Activated CD4-positive, alpha-beta memory T cell treated with anti-CD3 and anti-CD28 coated beads, Interleukin-2, amount 10 ng/mL, durations not matched to agents 7 days and 5 days (primary cell): ENCODE measurements at regions not wholly inside any gene's neighbourhood (a gene's known extent, or its start where the extent isn't known, plus 50 kb on each side); places are given as distances from the start of the nearest gene placed in this dataset.

Experiments
- CTCF ChIA-PET: fragments of 350-600 bp; sonication (Branson Sonifier 250); formaldehyde crosslinking; loops from one replicate; lab custom pipeline; 2021; ENCODE audit warnings: antibody characterized with exemption, inconsistent platforms; lab: Charles Lee
- POLR2A ChIA-PET: fragments of 350-600 bp; sonication (Branson Sonifier 250); formaldehyde crosslinking; loops from one replicate; lab custom pipeline; 2021; ENCODE audit warnings: antibody characterized with exemption; lab: Charles Lee
- DNase-seq: peaks from one replicate; pipeline ENCODE4 v3.0.0-alpha.2; 2020
- H3K27ac Mint-ChIP-seq: one replicate; pipeline ENCODE4 v1.8.0; 2021; ENCODE audit warnings: mild to moderate bottlenecking, mixed read lengths
- H3K27me3 Mint-ChIP-seq: one replicate; pipeline ENCODE4 v1.8.0; 2021; ENCODE audit warnings: mixed read lengths
- H3K36me3 Mint-ChIP-seq: one replicate; pipeline ENCODE4 v1.8.0; 2021; ENCODE audit warnings: low read depth, mixed read lengths
- H3K4me1 Mint-ChIP-seq: one replicate; pipeline ENCODE4 v1.8.0; 2021; ENCODE audit warnings: mixed read lengths
- H3K4me3 Mint-ChIP-seq: one replicate; pipeline ENCODE4 v1.8.0; 2021; ENCODE audit warnings: mild to moderate bottlenecking, mixed read lengths
- H3K9me3 Mint-ChIP-seq: one replicate; pipeline ENCODE4 v1.8.0; 2021; ENCODE audit warnings: mixed read lengths

GRCh38 chr16:62970851-62971250, 934.6 kb upstream of the CDH8 start:
- Mint-ChIP-seq H3K27ac (no peak overlapping the region), H3K36me3 (no peaks in the 10 kb centered on the region), H3K4me3 (no peak overlapping the region), H3K27me3 (no peaks in the 10 kb centered on the region), H3K4me1 (no peaks in the 10 kb centered on the region), H3K9me3 (peaks cover 9% of the 10 kb centered on the region)
- CTCF ChIA-PET: no interaction called here
- POLR2A ChIA-PET: no interaction called here
- DNase-seq: no peak

GRCh38 chr16:62969711-62970318, 933.6 kb upstream of the CDH8 start:
- Mint-ChIP-seq H3K4me1 (no peaks in the 10 kb centered on the region), H3K27ac (no peak overlapping the region)
- CTCF ChIA-PET: no interaction called here

GRCh38 chr16:62967611-62968010, 931.4 kb upstream of the CDH8 start:
- Mint-ChIP-seq H3K4me1 (no peaks in the 10 kb centered on the region), H3K27ac (no peak overlapping the region), H3K4me3 (no peak overlapping the region), H3K27me3 (no peaks in the 10 kb centered on the region), H3K36me3 (no peaks in the 10 kb centered on the region), H3K9me3 (peaks cover 8% of the 10 kb centered on the region)
- CTCF ChIA-PET: interaction anchor here (0.6 kb wide), 1 partner anchor 45 kb away, joined by 3 read pairs; no protein-coding TSS in a partner anchor
- POLR2A ChIA-PET: no interaction called here
- no peak for DNase-seq

More at GRCh38 chr16:62969711-62970318, 933.6 kb upstream of the CDH8 start:
- Mint-ChIP-seq H3K9me3 (peaks cover 8% of the 10 kb centered on the region), H3K27me3 (no peaks in the 10 kb centered on the region), H3K36me3 (no peaks in the 10 kb centered on the region), H3K4me3 (no peak overlapping the region)
- no peak for DNase-seq
- POLR2A ChIA-PET: no interaction called here

- no peaks in the 10 kb centered on the region for H3K36me3 Mint-ChIP-seq
- H3K27me3 Mint-ChIP-seq: no peaks in the 10 kb centered on the region
- no peak for DNase-seq
- no peak overlapping the region for H3K4me3 Mint-ChIP-seq
- CTCF ChIA-PET: interaction anchor here (0.6 kb wide), 1 partner anchor 45 kb away, joined by 3 read pairs; no protein-coding TSS in a partner anchor
- POLR2A ChIA-PET: no interaction called here
- H3K4me1 Mint-ChIP-seq: no peaks in the 10 kb centered on the region
- no peak overlapping the region for H3K27ac Mint-ChIP-seq
- H3K9me3 Mint-ChIP-seq: peaks cover 8% of the 10 kb centered on the region
Observed at GRCh38 chr16:62967163-62967562, 930.9 kb upstream of the CDH8 start.

- Mint-ChIP-seq H3K4me3 (no peak overlapping the region), H3K9me3 (peaks cover 8% of the 10 kb centered on the region), H3K27me3 (no peaks in the 10 kb centered on the region), H3K4me1 (no peaks in the 10 kb centered on the region), H3K27ac (no peak overlapping the region), H3K36me3 (no peaks in the 10 kb centered on the region)
- POLR2A ChIA-PET: no interaction called here
- CTCF ChIA-PET: no interaction called here
- DNase-seq: no peak
Observed at GRCh38 chr16:62966626-62967025, 930.4 kb upstream of the CDH8 start.

- H3K9me3 Mint-ChIP-seq: peaks cover 8% of the 10 kb centered on the region
- H3K27me3 Mint-ChIP-seq: no peaks in the 10 kb centered on the region
- H3K4me3 Mint-ChIP-seq: no peak overlapping the region
- ChIA-PET POLR2A (no interaction called here), CTCF (no interaction called here)
- H3K27ac Mint-ChIP-seq: no peak overlapping the region
- no peaks in the 10 kb centered on the region for H3K36me3 Mint-ChIP-seq
- DNase-seq: no peak
- no peaks in the 10 kb centered on the region for H3K4me1 Mint-ChIP-seq
Observed at GRCh38 chr16:62965831-62966230, 929.6 kb upstream of the CDH8 start.

- Mint-ChIP-seq H3K27ac (no peak overlapping the region), H3K4me3 (no peak overlapping the region), H3K4me1 (no peaks in the 10 kb centered on the region), H3K27me3 (no peaks in the 10 kb centered on the region), H3K9me3 (peaks cover 15% of the 10 kb centered on the region), H3K36me3 (no peaks in the 10 kb centered on the region)
- CTCF ChIA-PET: no interaction called here
- DNase-seq: no peak
- POLR2A ChIA-PET: no interaction called here
Observed at GRCh38 chr16:62963846-62964245, 927.6 kb upstream of the CDH8 start.

GRCh38 chr16:62955033-62955349, 918.8 kb upstream of the CDH8 start:
- CTCF ChIA-PET: no interaction called here
- no peaks in the 10 kb centered on the region for H3K27me3 Mint-ChIP-seq
- POLR2A ChIA-PET: no interaction called here
- DNase-seq: no peak
- H3K36me3 Mint-ChIP-seq: no peaks in the 10 kb centered on the region
- no peak overlapping the region for H3K4me3 Mint-ChIP-seq
- no peak overlapping the region for H3K27ac Mint-ChIP-seq
- peaks cover 13% of the 10 kb centered on the region for H3K9me3 Mint-ChIP-seq
- H3K4me1 Mint-ChIP-seq: no peaks in the 10 kb centered on the region

- no peaks in the 10 kb centered on the region for H3K27me3 Mint-ChIP-seq
- ChIA-PET CTCF (no interaction called here), POLR2A (no interaction called here)
- no peaks in the 10 kb centered on the region for H3K36me3 Mint-ChIP-seq
- H3K4me1 Mint-ChIP-seq: no peaks in the 10 kb centered on the region
- no peak for DNase-seq
- H3K9me3 Mint-ChIP-seq: peaks cover 8% of the 10 kb centered on the region
- no peak overlapping the region for H3K4me3 Mint-ChIP-seq
- H3K27ac Mint-ChIP-seq: no peak overlapping the region
Observed at GRCh38 chr16:62954144-62955032, 918.1 kb upstream of the CDH8 start.

- no peaks in the 10 kb centered on the region for H3K4me1 Mint-ChIP-seq
- ChIA-PET POLR2A (no interaction called here), CTCF (no interaction called here)
- no peak for DNase-seq
- peaks cover 16% of the 10 kb centered on the region for H3K9me3 Mint-ChIP-seq
- no peak overlapping the region for H3K4me3 Mint-ChIP-seq
- no peaks in the 10 kb centered on the region for H3K27me3 Mint-ChIP-seq
- no peaks in the 10 kb centered on the region for H3K36me3 Mint-ChIP-seq
- no peak overlapping the region for H3K27ac Mint-ChIP-seq
Observed at GRCh38 chr16:62950351-62950750, 914.1 kb upstream of the CDH8 start.

GRCh38 chr16:62940569-62940968, 904.3 kb upstream of the CDH8 start:
- Mint-ChIP-seq H3K27me3 (no peaks in the 10 kb centered on the region), H3K4me1 (no peaks in the 10 kb centered on the region), H3K9me3 (peaks cover 16% of the 10 kb centered on the region), H3K27ac (no peak overlapping the region), H3K4me3 (no peak overlapping the region), H3K36me3 (no peaks in the 10 kb centered on the region)
- DNase-seq: no peak
- ChIA-PET POLR2A (no interaction called here), CTCF (no interaction called here)

- H3K27ac Mint-ChIP-seq: no peak overlapping the region
- H3K27me3 Mint-ChIP-seq: no peaks in the 10 kb centered on the region
- DNase-seq: no peak
- POLR2A ChIA-PET: no interaction called here
- CTCF ChIA-PET: no interaction called here
- H3K4me3 Mint-ChIP-seq: no peak overlapping the region
- no peaks in the 10 kb centered on the region for H3K4me1 Mint-ChIP-seq
- H3K36me3 Mint-ChIP-seq: no peaks in the 10 kb centered on the region
- peaks cover 16% of the 10 kb centered on the region for H3K9me3 Mint-ChIP-seq
Observed at GRCh38 chr16:62939687-62940086, 903.4 kb upstream of the CDH8 start.

- Mint-ChIP-seq H3K4me1 (no peaks in the 10 kb centered on the region), H3K36me3 (no peaks in the 10 kb centered on the region), H3K4me3 (no peak overlapping the region), H3K27me3 (no peaks in the 10 kb centered on the region), H3K27ac (no peak overlapping the region), H3K9me3 (peaks cover 12% of the 10 kb centered on the region)
- no peak for DNase-seq
- CTCF ChIA-PET: no interaction called here
- POLR2A ChIA-PET: no interaction called here
Observed at GRCh38 chr16:62933929-62934328, 897.7 kb upstream of the CDH8 start.

GRCh38 chr16:62929593-62929992, 893.4 kb upstream of the CDH8 start:
- Mint-ChIP-seq H3K4me1 (no peaks in the 10 kb centered on the region), H3K9me3 (peaks cover 14% of the 10 kb centered on the region), H3K27ac (no peak overlapping the region), H3K27me3 (no peaks in the 10 kb centered on the region), H3K36me3 (no peaks in the 10 kb centered on the region), H3K4me3 (no peak overlapping the region)
- ChIA-PET POLR2A (no interaction called here), CTCF (no interaction called here)
- DNase-seq: no peak
